Tibial artery (tissue), 4 donors: ENCODE measurements at regions not wholly inside any gene's neighbourhood (a gene's known extent, or its start where the extent isn't known, plus 50 kb on each side); places are given as distances from the start of the nearest gene placed in this dataset.
"Not testable (repeated sequence)": the region's sequence is repeated elsewhere in the genome, so short reads cannot be mapped to it uniquely, and the experiment has no call there.

Source experiments
- DNase-seq, 2 donors: peaks; one replicate each; pipeline ENCODE4 v3.0.0-alpha.2; 2019
- H3K27ac ChIP-seq, 2 donors: fragments of 200-600 bp; sonication (generic) in 1 of 2; 1 replicate in 1 of 2; 2 replicates in 1 of 2; pipeline ENCODE4 v1.5.1; 2018 to 2019; ENCODE audit warnings: mild to moderate bottlenecking in 1 of 2
- H3K27me3 ChIP-seq, 2 donors: fragments of 200-600 bp; sonication (generic) in 1 of 2; one replicate each; pipeline versions ENCODE4 v1.5.1 to v1.6.0; 2016 to 2019
- H3K36me3 ChIP-seq, 3 donors: fragments of 200-600 bp; sonication (generic) in 2 of 3; one replicate each; pipeline ENCODE4 v1.5.1; 2016 to 2019; ENCODE audit warnings: mild to moderate bottlenecking in 2 of 3
- H3K4me1 ChIP-seq, 4 donors: fragments of 200-600 bp; sonication (generic) in 2 of 4; 1 replicate in 3 of 4; 2 replicates in 1 of 4; pipeline ENCODE4 v1.5.1; 2016 to 2019
- H3K4me3 ChIP-seq, 2 donors: fragments of 200-600 bp; sonication (generic) in 1 of 2; 1 replicate in 1 of 2; 2 replicates in 1 of 2; pipeline ENCODE4 v1.5.1; 2018 to 2019; ENCODE audit warnings: mild to moderate bottlenecking in 2 of 2
- H3K9me3 ChIP-seq, 3 donors: fragments of 200-600 bp; sonication (generic) in 1 of 3; one replicate each; pipeline ENCODE4 v1.5.1; 2016 to 2019
- intact Hi-C: fragments of 100-400 bp; cut with DNase I; formaldehyde crosslinking; loops from one replicate; pipeline ENCODE4 v1.15.0; 2023; ENCODE audit warnings: low total_unique reads
- TF ChIP-seq, protein P1 (sequence below), 2 experiments: fragments of 200-600 bp in 1 of 2; fragments of 450-650 bp in 1 of 2; IDR thresholded peaks; one replicate each; pipeline ENCODE4 v1.5.1; 2017 to 2019; ENCODE audit warnings: antibody characterized with exemption in 2 of 2, mild to moderate bottlenecking in 1 of 2, moderate library complexity in 1 of 2

DNA sequence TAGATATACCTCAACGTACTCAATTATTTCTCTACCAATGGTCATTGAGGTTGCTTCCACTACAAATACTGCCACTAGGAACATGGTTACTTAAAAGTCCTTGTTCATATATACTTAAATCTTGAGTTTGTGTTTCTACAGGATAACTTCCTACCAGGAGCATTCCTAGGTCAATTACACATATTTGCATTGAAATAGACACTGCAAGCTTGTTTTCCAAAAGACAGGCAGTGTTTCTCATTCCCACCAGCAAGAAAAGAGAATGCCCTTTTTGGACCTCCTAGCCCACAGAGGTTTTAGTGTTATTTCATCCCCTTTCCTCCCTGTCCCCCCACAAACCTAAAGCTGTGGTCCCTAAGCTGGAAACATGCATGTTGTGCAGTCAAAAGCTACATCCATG, 177.3 kb downstream of the ID4 start:
- DNase-seq: no peak
- no peaks in the 10 kb centered on the region for H3K27me3 ChIP-seq
- no peak overlapping the region for H3K27ac ChIP-seq
- TF ChIP-seq, protein P1, sequence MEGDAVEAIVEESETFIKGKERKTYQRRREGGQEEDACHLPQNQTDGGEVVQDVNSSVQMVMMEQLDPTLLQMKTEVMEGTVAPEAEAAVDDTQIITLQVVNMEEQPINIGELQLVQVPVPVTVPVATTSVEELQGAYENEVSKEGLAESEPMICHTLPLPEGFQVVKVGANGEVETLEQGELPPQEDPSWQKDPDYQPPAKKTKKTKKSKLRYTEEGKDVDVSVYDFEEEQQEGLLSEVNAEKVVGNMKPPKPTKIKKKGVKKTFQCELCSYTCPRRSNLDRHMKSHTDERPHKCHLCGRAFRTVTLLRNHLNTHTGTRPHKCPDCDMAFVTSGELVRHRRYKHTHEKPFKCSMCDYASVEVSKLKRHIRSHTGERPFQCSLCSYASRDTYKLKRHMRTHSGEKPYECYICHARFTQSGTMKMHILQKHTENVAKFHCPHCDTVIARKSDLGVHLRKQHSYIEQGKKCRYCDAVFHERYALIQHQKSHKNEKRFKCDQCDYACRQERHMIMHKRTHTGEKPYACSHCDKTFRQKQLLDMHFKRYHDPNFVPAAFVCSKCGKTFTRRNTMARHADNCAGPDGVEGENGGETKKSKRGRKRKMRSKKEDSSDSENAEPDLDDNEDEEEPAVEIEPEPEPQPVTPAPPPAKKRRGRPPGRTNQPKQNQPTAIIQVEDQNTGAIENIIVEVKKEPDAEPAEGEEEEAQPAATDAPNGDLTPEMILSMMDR (IDR thresholded peaks at IDR 0.05): no peak
- H3K36me3 ChIP-seq: no peaks in the 10 kb centered on the region
- no peaks in the 10 kb centered on the region for H3K4me1 ChIP-seq
- no peaks in the 10 kb centered on the region for H3K9me3 ChIP-seq
- no peak overlapping the region for H3K4me3 ChIP-seq
- intact Hi-C loops: no loop called here

DNA sequence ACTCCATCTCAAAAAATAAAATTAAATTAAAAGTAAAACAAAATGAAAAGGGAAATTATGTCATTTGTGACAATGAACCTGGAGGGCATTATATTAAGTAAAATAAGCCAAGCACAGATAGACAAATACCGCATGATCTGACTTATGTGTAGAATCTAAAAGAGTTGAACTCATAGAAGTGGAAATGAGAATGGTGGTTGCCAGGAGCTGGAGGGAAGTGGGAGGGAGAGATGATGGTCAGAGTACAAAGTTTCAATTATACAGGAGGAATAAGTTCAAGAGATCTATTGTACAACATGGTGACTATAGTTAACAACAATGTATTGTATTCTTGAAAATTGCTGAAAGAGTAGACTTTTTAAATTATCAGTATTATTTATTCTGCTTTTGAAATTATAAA, 183.4 kb downstream of the ID4 start:
- no peak overlapping the region for H3K4me3 ChIP-seq
- H3K4me1 ChIP-seq: no peaks in the 10 kb centered on the region
- H3K36me3 ChIP-seq: no peaks in the 10 kb centered on the region
- no peaks in the 10 kb centered on the region for H3K27me3 ChIP-seq
- intact Hi-C loops: no loop called here
- no peak overlapping the region for H3K27ac ChIP-seq
- TF ChIP-seq, protein P1 (IDR thresholded peaks at IDR 0.05): no peak
- no peak for DNase-seq
- H3K9me3 ChIP-seq: no peaks in the 10 kb centered on the region

DNA sequence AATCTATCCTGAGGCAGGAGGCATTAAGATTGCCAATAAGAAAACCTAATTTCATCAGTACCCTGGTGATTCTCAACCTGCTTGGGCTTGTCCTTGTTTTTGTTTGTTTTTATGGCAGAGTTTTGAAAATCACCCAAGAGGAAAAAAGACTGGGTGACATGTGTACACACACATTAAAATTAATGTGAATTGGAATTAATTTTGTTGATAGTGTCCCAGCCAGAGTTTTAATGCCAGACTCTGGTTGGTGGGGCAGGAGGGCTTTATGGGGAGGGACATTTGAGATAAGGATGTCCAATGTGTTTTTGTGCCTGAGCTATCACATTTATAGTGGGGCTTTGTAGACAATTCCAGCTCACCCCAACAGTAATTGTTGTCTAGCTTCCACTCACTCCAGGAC, 184.6 kb downstream of the ID4 start:
- intact Hi-C loops: no loop called here
- H3K4me1 ChIP-seq: no peaks in the 10 kb centered on the region
- no peaks in the 10 kb centered on the region for H3K27me3 ChIP-seq
- H3K27ac ChIP-seq: no peak overlapping the region
- TF ChIP-seq, protein P1 (IDR thresholded peaks at IDR 0.05): no peak
- H3K36me3 ChIP-seq: no peaks in the 10 kb centered on the region
- DNase-seq: no peak
- no peak overlapping the region for H3K4me3 ChIP-seq
- no peaks in the 10 kb centered on the region for H3K9me3 ChIP-seq

DNA sequence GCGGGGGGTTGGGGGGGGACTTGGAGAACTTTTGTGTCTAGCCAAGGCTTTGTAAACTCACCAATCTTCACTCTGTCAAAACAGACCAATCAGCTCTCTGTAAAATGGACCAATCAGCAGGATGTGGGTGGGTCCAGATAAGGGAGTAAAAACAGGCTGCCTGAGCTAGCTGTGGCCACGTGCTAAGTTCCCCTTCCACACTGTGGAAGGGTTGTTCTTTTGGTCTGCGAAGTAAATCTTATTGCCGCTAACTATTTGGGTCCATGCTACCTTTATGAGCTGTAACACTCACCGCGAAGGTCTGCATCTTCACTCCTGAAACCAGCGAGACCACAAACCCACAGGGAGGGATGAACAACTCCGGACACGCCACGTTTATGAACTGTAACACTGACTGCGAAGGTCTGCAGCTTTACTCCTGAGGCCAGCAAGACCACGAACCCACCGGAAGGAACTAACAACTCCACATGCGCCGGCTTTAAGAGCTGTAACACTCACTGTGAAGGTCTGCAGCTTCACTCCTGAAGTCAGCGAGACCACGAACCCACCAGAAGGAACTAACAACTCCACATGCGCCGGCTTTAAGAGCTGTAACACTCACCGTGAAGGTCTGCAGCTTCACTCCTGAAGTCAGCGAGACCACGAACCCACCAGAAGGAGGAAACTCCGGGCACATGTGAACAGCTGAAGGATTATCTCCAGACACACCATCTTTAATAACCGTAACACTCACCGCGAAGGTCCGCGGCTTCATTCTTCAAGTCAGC, 186.6 kb downstream of the ID4 start:
- H3K27me3 ChIP-seq, intact Hi-C loops, H3K4me1 ChIP-seq, H3K4me3 ChIP-seq, H3K27ac ChIP-seq, H3K9me3 ChIP-seq, DNase-seq, H3K36me3 ChIP-seq: not testable (repeated sequence)

DNA sequence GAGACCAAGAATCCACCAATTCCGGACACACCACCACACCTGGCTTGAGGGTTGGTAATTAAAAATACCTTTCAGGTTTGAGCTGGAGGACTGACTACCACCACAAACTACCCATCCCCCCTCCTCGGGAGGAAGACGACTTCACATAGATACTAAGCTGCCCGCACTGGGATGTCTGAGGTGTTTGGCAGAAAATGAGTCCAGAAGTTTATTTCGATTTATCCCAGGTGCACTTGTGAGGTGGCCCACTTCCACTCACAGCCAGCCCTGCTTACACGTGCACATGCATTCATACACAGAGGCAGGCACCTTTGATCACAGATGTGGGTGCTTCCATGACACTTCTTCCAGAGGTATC, 187.1 kb downstream of the ID4 start:
- Histone ChIP-seq H3K27ac (no peak overlapping the region), H3K4me3 (no peak overlapping the region), H3K4me1 (no peaks in the 10 kb centered on the region), H3K36me3 (no peaks in the 10 kb centered on the region), H3K27me3 (no peaks in the 10 kb centered on the region), H3K9me3 (no peaks in the 10 kb centered on the region)
- no peak for DNase-seq
- intact Hi-C loops: no loop called here
- TF ChIP-seq, protein P1 (IDR thresholded peaks at IDR 0.05): no peak

DNA sequence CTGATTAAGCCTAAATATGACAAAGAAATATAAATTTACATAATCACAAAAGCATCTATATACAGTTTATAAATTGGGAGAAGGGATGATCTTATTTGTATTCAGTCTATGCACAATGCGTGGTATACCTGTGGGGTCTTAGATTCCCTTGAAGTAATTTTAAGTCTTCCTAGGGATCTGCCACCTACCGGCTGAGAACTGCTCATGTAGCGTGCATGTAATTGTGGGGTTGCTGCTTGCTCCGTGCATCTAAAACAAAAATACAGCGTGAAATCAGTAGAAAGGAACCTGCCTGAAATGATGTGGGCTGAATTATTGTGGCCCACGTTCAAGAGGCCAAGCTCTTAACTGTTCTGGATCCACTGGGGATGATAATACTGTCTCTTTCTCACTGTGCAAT, 187.3 kb downstream of the MBOAT1 start:
- Histone ChIP-seq H3K9me3 (no peaks in the 10 kb centered on the region), H3K27ac (no peak overlapping the region), H3K4me1 (no peaks in the 10 kb centered on the region), H3K36me3 (no peaks in the 10 kb centered on the region), H3K4me3 (no peak overlapping the region), H3K27me3 (no peaks in the 10 kb centered on the region)
- intact Hi-C loops: no loop called here
- no peak for DNase-seq
- TF ChIP-seq, protein P1 (IDR thresholded peaks at IDR 0.05): no peak
